GM21619 (cell line): ENCODE measurements at regions not wholly inside any gene's neighbourhood (a gene's known extent, or its start where the extent isn't known, plus 50 kb on each side); places are given as distances from the start of the nearest gene placed in this dataset.

ENCODE experiments used
- ATAC-seq: cut with Tn5 transposase; IDR thresholded peaks from one replicate; pipeline ENCODE4 v1.9.1; 2021; ENCODE audit not compliant: unreplicated experiment

DNA sequence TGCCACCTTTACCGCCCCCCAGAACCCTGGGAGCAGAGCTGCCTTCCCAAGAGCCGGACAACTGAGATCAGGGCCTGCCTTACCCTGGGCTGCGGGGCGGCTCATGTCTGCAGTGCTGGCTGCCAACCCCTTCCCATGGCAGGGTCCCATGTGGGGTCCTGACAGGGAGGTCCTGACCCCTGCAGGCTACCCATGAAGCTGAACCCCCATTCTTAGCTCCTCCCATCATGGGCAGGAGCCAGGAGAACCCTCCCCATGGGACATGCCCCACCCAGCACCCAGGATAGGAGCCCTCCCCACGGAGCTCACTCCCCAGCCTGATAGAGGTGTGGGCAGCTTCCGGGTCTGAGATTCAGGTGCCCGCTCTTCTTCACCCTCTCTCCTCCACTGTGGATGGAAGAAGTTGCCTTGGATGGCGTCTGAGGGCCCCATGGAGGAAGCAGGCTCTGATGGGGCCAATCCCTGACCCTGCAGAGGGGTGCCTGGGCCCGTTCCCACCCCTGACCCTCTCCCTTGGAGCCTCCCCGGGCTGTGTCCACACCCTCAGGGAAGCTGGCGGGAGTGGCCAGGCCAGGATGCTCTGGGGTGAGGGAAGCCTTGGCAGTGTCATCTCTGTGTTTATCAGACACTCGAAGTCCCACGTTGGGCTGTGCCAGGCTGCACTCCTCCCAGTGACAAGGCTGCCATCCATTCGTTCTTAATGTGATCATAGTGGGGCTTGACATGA, 1508.2 kb downstream of the BRD1 start:
- no peak for ATAC-seq

DNA sequence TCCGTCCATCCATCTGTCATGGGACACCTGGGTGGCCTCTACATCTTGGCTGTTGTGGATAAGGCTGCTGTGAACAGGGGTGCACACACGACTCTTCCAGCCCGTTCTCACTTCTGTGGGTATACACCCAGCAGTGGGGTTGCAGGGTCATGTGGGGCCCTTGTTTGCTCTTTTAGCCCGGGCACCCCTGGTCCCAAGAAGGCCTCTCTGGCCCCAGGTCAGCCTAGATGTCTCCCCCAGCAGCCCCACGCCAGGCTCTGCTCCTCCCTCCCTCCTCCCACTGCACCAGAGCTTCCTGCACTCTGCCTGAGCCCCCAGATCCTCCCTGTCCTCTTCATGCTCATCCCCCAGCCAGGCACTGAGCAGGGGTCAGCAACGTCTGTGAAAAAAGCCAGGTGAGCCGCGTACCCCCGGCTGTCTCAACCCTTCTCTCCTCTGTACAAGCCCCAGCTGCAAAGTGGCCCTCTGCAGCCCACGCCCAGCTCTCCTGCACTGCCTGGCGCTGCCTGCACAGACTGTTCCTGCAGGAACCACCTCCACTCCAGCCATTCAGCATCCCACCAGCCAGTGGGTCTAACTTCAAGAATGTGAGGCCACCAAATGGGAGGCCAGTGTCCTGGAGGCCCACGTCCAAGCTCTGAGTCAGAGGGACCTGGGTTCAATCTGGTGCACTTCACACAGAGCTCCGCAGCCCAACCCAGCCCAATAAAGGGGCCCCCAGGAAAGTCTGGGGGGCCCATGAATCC, 1508.9 kb downstream of the BRD1 start:
- no peak for ATAC-seq

DNA sequence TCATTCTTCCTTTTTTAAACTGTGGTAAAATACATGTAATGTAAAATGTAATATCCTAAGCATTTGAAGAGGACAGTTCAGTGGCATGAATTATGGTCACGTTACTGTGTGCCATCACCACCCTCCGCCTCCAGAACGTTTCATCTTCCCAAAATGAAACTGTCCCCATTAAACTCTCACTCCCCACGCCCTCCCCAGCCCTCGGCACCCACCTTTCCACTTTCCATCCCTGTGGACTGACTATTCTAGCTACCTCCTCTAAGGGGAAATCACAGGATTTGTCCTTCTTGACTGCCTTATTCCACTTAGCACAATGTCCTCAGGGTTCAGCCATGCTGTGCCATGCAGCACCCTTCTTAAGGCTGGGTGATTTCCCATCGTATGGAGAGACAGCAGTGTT, 1509.5 kb downstream of the BRD1 start:
- ATAC-seq, result no peak

DNA sequence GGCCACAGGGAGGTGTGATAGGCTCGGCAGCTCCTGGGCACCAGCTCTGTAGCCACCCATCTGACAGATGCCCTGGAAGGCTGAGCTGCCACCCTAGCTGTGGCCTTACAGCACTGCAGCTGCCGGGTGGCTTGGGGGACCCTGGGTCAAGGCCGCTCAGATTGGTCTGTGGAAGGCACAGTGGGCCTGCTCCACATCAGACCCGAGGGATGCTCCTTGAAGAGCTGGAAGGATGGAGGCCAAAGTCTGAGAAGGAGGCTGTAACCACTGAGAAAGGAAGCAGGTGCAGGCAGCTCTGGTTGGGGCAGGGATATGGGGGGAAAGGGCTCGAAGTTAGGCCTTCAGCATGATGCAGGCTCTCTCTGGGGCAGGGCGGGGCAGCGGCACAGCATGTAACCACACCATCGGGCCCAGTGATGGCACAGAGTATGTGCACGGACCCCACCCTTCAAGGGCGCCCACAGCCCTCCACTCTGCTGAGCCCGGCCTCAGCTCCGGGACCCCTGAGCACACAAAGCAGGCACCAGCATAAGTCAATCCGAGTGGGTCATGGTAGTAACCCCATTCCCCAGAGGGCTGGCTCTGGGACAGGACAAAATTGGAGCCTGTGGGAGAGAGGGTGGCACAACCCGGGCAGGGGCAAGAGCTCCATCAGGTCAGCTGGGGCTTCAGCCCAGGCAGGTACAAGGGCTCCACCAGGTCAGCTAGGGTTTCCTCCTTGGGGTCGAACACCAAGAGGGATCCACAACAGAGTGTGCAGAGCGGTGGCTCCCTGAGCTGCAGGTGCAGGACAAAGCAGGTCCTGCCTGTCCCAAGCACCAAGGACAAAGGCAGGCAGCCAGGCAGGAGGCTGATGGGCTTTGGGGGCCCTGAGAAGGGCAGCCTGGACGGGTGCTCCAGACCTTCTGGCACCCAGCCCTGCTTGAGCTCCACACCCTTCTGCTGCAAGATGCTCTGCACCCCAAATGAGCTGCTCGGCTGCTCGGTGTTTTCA, 1511.1 kb downstream of the BRD1 start:
- no peak for ATAC-seq

DNA sequence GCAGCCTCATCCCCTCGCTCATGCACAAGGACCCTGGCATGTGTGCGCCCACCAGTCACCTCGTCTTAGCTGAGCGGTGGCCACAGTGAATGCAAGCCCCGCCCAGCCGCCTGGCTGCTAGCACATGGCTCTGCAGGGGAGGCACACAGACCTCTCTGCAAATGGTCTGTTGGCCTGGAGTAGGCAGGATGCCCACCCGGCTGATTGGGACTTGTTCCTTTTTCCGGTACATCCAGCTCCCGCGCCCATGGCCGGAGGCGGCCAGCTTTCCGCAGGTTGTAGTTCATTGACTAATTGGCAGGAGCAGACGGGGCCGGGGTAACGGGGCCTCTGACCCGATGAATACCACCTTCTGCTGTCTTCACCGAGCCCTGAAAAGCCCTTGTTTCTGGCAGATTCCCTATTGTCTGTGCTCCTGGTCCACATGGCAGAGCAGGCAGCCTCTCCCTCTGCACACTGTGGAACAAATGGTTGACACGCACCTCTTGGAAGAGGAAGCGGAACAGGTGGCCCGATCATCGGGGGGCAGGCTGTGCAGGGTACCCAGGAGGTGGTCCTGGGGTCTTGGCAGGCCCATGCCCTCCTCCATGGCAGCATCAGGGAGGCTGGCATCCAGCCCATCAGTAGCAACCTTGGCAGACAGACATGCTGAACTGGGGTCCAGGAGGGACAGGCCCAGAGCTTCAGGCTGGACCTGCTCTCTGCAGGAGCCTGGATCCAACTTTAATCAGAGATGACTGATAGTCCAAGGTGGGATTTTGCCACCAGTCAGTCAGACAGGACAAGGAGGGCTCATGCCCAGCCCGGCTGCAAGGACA, 1512.0 kb downstream of the BRD1 start:
- no peak for ATAC-seq

DNA sequence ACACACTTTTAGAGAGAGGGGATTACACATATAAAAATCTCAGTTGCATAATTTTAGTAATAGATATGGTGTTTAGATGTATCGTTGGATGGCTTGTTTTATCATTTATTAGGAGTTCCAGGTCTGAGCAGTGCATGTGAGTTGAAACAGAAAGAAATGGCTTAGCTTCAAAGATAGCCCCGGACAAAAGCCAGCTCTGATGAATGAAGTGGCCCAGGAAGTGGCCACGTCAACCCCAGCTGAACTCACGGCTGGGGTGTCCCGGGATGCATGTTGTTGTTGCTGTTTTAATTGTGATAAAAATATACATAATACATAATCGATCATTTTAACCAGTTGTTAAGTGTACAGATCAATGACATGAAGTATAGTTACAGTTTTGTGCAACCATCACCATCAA, 1513.6 kb downstream of the BRD1 start:
- ATAC-seq, result no peak

DNA sequence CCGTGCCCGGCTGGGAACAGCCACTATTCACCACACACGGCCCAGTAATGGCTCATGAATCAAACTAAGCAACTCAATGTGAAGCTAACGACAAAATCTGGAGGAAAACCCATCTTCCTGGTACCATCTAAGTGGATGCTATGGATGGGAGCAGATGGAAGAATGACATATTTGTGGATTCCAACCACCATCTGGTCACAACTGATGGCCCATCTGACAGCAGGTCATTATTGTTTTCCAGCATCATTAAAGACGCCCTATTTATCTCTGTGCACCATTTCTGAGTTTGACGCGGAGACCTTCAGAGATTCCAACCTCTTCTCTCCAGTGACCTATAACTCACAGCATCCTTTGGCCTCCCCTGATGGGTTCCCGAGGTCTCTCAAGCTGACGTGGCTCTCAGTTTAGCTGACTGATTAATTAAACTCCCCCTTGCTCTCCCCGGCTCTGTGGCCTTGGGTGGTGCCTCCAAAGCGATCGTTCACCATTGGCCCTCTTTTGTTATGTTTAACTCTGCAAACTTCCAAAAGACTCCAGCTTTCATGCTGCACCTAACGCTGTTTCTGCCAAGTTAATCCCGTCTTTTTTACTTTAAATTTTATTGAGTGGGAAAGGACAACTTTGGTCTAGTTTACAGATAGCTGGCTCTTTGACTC, 1514.4 kb downstream of the BRD1 start:
- no peak for ATAC-seq

DNA sequence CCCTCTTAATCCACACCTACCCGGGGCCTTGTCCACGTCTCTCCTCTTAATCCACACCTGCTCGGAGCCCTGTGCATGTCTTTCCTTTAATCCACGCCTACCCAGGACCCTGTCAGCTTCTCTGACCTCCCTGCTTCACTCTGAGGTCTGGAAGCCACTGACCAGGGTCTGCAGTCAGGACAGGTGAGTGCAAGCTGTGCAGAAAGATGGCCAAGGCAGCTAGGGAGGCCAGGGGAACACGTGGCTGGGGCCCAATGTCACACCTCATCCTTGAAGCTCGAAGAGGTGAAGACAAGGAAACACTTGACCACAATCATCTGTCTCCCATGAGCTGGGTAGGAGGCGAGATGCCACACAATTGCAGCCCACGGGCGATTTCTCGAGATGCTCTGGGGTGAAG, 1516.9 kb downstream of the BRD1 start:
- ATAC-seq, result no peak

DNA sequence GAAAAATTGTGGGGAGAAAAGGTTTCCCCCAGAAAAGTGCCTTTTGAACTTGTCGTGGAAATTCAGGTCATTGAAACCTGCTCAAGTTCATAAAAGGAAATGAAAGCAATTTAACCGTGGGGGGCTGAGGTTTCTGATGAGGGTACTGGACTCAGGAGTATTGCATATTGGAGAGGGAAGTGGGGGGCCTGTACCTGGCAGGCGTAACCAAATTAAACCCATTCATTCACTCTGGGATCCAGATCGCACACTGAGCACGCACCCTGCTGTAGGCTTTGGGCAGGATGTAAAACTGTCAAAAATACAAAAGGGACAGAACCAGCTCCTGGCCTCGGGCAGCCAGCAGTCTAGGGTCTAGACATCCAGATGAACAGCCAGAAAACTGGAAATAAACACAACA, 1517.4 kb downstream of the BRD1 start:
- ATAC-seq, result no peak

DNA sequence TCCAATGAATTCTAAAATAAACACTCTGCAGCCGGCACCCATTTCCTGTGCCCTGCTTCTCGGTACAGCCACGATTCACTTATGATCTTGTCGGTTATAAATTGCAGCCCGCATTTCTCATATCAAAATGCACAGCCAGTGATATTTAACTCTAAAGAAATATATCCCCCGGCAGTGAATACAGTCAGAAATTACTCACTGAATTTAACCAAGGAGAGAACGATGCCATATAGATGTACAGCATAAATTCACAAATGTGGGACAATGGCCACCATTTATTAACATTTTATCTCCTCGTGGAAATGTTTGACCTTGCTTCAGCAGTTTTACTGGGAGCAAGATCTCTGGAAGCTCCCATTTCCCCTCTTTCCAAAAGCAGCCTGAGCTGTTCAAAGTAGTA, 1517.8 kb downstream of the BRD1 start:
- no peak for ATAC-seq

DNA sequence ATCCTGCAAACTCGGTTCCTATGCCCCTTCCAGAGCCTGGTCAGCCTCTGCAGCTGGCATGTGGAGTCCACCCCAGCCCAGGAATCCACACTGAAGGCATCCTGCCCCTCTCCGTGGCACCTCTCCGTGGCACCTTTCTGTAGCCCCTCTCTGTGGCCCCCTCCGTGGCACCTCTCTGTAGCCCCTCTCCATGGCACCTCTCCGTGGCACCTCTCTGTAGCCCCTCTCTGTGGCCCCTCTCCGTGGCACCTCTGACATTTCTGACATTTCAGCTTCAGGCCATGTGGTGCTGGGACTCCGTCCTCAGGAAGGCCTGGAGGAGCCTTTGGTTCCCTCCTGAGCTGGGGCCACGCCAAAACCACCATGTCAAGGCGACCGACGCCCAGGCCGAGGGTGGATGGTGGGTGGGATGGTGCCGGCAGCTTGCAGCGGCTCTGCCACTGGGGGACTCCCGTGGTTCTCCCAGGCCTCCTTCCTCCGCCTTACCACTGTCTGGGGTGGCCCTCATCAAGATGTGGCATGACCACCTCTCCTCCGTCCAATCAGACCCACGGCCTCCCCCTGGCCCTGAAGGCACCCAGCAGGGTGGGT, 1518.5 kb downstream of the BRD1 start:
- ATAC-seq, result no peak

DNA sequence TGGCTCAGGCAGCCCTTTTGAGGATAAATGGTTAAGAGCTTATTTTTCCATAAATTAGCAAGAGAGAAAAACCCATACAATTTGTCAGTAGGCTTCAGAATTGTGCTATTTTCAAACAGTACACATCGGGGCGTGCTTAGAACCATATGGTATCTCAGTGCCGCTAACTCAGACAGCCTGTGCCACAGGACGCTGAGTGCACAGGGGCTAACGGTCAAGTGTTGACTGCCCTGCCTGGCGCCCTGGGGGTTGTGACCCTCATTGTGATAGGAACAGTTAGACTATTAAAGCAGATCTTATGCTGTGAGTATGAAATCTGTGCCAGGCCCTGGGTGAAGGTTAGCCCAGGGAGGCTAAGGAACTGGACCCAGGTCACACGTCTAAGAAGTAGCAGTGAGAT, 1519.7 kb downstream of the BRD1 start:
- no peak for ATAC-seq

DNA sequence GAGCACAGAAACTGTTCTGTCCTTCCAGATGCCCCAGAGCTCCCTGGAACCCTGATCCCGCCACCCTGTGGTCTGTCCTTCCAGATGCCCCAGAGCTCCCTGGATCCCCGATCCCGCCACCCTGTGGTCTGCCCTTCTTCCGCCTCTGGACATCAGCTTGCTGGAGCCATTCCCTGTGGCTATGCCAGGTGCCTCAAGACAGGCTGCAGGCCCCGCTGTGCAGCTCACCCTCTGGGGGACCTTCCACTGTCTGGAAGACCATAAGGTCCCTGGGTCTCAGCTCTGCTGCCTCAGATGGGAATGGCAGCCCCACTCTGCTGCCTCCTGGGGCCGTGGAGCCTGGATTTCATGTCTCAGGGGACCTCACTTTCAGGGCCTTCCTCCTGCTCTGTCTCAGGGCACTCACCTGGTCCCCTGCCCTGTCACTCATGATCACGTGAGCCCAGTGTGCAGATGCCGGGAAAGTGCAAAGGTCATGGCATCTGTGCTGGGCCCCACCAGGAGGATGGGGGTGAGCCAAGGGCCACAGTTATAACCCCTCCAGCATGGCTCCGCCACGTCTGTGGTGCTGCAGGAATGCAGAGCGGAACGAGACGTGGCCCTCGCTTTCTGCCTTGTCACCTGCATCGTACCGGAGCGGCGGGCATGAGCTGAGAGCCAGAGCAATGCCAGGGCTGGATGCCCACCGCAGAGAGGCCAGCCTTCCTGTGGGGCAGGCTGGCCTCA, 1520.7 kb downstream of the BRD1 start:
- ATAC-seq, result no peak

DNA sequence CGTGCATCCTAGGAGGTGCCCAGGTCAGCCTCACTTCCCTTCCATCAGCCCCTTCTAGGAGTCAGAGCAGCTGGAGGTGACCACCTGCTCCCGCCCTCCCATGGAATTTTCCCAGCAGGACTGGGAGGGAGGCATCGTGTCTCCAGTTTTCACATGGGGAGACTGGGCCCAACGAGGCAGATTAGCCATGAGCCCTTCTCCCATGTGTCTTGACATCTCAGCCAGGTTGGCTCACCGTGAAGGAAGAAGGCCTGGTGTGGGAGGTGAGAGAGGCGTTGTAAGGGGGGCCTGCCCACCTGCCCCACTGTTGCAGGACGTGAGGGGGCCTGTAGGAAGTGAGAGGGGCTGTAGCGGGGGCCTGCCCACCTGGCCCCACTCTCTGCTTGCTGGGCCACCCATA, 1521.4 kb downstream of the BRD1 start:
- no peak for ATAC-seq

DNA sequence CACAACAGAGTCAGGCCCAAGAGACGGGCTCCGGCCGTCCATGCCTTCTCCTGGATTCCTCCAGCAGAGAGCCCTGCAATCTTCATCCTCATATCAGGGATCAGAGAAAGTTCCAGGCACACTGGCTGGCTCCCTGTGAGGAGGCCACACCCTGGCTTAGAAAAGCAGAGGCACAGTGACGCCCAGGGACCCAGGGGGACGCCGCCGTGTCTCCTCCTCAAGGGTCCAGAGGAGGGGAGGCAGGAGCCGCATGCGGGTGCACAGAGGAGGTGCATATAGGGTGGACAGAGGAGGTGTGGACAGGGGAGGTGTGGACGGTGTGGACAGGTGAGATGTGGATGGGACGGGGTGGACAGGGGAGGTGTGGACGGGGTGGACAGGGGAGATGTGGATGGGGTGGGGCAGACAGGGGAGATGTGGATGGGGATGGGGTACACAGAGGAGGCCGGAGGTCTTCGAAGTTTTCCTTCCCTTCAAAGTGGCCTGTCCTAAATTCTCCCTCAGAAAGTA, 1521.9 kb downstream of the BRD1 start:
- ATAC-seq, result no peak

DNA sequence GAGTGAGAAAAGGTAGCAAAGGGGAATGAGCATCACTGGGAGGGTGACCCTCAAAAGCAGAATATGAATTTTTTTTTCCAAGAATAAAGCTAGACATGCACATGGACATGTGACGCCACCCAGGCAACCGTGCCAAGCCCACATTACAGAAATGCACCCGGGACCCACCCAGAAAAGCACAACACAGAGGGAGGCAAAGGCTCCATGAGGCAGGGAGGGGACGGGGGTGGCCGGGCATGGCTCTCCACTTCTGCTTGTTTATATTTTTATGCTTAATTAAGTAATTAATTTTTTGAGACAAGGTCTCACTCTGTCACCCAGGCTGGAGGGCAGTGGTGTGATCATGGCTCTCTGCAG, 1524.3 kb downstream of the BRD1 start:
- no peak for ATAC-seq

DNA sequence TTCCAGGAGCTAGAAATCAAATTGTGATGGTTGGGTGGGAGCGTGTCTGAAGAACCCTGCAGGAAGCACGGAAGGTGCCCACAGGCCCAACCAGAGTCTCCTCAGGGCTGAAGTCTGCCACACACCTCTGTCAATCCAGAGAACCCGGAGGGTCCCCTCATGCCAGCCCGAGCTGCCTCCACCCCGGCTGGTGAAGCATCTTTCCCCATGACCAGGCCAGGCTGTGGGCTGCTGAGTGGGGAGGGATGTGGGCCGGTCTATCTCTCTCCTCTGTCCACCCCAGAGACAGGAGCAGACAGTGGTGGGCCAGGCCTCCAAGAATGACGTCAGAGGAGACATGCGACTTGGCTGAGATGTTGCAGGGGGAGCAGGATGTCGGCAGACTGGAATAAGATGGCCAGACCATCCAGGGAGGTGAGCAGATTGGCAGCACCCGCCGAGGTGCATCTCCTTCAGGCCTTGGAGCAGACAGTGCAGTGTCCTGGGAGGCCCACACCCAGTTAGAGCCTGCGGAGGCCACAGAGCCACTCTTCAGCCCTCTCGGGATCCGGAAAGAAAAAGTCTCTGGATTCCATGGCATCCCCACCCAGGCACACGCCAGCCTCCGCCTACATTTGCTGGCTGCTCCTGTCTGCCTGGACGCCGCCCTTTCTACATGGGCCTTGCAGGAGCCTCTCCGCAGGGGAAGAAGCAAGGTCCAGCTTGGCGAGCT, 1524.9 kb downstream of the BRD1 start:
- ATAC-seq, result no peak

DNA sequence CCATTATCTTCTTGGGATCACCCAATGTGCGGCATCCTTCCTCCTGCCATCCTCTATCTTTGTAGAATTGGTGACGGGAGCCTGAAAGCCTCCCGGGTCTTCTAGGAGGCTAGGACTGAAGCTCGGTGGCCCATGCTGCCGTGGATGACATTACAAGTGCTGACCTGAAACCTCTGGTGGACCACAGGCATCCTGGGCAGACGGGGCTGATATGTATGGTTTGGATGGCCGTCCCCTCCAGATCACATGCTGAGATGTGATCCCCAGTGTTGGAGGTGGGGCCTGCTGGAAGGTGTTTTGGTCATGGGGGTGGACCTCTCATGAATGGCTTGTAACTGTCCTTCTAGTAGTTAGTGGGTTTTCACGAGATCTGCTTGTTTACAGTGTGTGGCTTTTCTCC, 1525.8 kb downstream of the BRD1 start:
- no peak for ATAC-seq
